Common myeloid progenitor, CD34-positive (primary cell): ENCODE measurements at regions not wholly inside any gene's neighbourhood (a gene's known extent, or its start where the extent isn't known, plus 50 kb on each side); places are given as distances from the start of the nearest gene placed in this dataset.

Experiments used
- CTCF ChIA-PET: fragments of 350-600 bp; sonication (Branson Sonifier 250); formaldehyde crosslinking; loops from one replicate; lab custom pipeline; 2021; ENCODE audit warnings: antibody characterized with exemption; lab: Charles Lee
- POLR2A ChIA-PET: fragments of 350-600 bp; sonication (Branson Sonifier 250); formaldehyde crosslinking; loops from one replicate; lab custom pipeline; 2021; ENCODE audit warnings: antibody characterized with exemption; lab: Charles Lee
- DNase-seq, 3 donors: peaks; one replicate each; pipeline versions ENCODE4 v3.0.0 to v3.0.0-alpha.2; 2013
- H3K27ac ChIP-seq, 2 experiments: 1 replicate in 1 of 2; 2 replicates in 1 of 2; pipeline ENCODE4 v1.7.0; 2013; ENCODE audit warnings: inconsistent platforms in 2 of 2, low read length in 2 of 2, mild to moderate bottlenecking in 2 of 2, low read depth in 1 of 2, moderate library complexity in 1 of 2; ENCODE audit not compliant: severe bottlenecking in 2 of 2, insufficient read depth in 1 of 2, poor library complexity in 1 of 2
- H3K27me3 ChIP-seq, 5 experiments: replicated peaks in 2 of 5; 1 replicate in 3 of 5; 2 replicates in 2 of 5; pipeline versions ENCODE4 v1.6.1 to v1.7.0; 2013; ENCODE audit warnings: low read length in 4 of 5, mild to moderate bottlenecking in 2 of 5, moderate library complexity in 2 of 5, inconsistent platforms in 1 of 5; ENCODE audit not compliant: insufficient read depth in 5 of 5, control insufficient read depth in 4 of 5
- H3K36me3 ChIP-seq, 4 experiments: 1 replicate in 2 of 4; 2 replicates in 2 of 4; pipeline versions ENCODE4 v1.6.1 to v1.7.0; 2013; ENCODE audit warnings: low read length in 3 of 4, control low read depth in 1 of 4, mild to moderate bottlenecking in 1 of 4; ENCODE audit not compliant: control insufficient read depth in 4 of 4, insufficient read depth in 4 of 4
- H3K4me1 ChIP-seq, 4 experiments: 1 replicate in 3 of 4; 2 replicates in 1 of 4; pipeline versions ENCODE4 v1.6.1 to v1.7.1; 2013; ENCODE audit warnings: low read length in 3 of 4, mild to moderate bottlenecking in 3 of 4, control low read depth in 1 of 4, inconsistent platforms in 1 of 4, moderate library complexity in 1 of 4; ENCODE audit not compliant: control insufficient read depth in 4 of 4, insufficient read depth in 4 of 4; ENCODE audit errors: control extremely low read depth in 1 of 4
- H3K4me3 ChIP-seq, 7 experiments: 1 replicate in 4 of 7; 2 replicates in 3 of 7; pipeline versions ENCODE4 v1.5.1 to v1.7.0; 2013; ENCODE audit warnings: mild to moderate bottlenecking in 7 of 7, low read length in 6 of 7, moderate library complexity in 6 of 7, inconsistent platforms in 2 of 7, low read depth in 2 of 7, control low read depth in 1 of 7; ENCODE audit not compliant: insufficient read depth in 4 of 7, control insufficient read depth in 1 of 7; ENCODE audit errors: extremely low read depth in 1 of 7
- H3K9me3 ChIP-seq, 5 experiments: 1 replicate in 4 of 5; 2 replicates in 1 of 5; pipeline versions ENCODE4 v1.6.1 to v1.7.1; 2013; ENCODE audit warnings: low read length in 4 of 5, mild to moderate bottlenecking in 2 of 5, inconsistent platforms in 1 of 5, low read depth in 1 of 5, moderate library complexity in 1 of 5; ENCODE audit not compliant: control insufficient read depth in 4 of 5, insufficient read depth in 2 of 5; ENCODE audit errors: control extremely low read depth in 1 of 5
- WGBS: methylation state at CpG from one replicate; pipeline ENCODE4 v1.1.5; 2013; ENCODE audit not compliant: insufficient coverage; 5-methylcytosine and 5-hydroxymethylcytosine counted together

DNA sequence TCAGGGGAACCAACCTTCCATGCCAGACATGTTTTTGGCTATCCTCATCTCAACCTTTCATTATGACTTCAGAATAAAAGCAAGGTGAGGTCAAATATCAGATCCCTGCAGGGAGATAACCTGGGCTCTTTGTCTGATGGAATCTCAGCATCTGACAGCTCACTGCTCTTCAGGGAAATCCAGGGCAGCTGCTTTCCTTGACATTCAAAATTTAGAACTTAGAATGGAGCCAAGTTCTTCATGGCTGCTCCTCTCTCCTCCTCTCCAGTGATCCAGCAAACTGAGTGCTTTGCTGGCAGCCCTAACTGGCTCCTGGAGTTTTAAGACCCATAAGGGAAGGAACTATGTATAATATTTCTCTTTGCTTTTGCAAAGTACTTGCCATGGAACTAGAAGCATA, 716.3 kb downstream of the TSN start:
- CTCF ChIA-PET: no interaction called here
- H3K4me3 ChIP-seq: no peak overlapping the region
- no peaks in the 10 kb centered on the region for H3K36me3 ChIP-seq
- POLR2A ChIA-PET: no interaction called here
- no peaks in the 10 kb centered on the region for H3K9me3 ChIP-seq
- H3K27ac ChIP-seq: no peak overlapping the region
- no peaks in the 10 kb centered on the region for H3K4me1 ChIP-seq
- DNase-seq: no peak
- H3K27me3 ChIP-seq: peaks cover 0 to 2% (median 0%) of the 10 kb centered on the region in 5 experiments

DNA sequence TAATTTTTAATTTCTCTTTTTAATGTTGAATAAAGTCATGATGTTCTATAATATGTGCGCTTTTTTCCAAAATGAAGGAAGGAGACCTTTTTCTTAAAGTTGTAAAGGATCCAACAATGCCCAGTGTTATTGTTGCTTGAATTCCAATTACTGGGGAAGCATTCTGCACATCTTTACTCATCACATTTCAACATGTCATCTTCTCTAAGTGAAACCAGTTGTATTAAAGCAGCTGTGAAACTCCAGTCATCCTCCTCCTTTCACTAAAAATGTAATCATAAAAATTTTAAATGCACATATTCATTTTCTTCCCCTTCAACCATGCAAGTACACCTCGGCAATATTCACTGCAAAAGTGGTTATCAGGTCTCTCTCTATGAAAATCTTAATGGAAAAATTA, 722.7 kb downstream of the TSN start:
- no peak overlapping the region for H3K27ac ChIP-seq
- no peaks in the 10 kb centered on the region for H3K9me3 ChIP-seq
- no peak overlapping the region for H3K4me3 ChIP-seq
- no CpG with 5 or more reads among the region's 2 CpGs for WGBS
- ChIA-PET POLR2A (interaction anchor here (0.6 kb wide), 1 partner anchor 13 kb away, joined by 3 read pairs; no protein-coding TSS in a partner anchor), CTCF (no interaction called here)
- no peaks in the 10 kb centered on the region for H3K4me1 ChIP-seq
- peaks cover 0 to 2% (median 0%) of the 10 kb centered on the region in 5 experiments for H3K27me3 ChIP-seq
- no peaks in the 10 kb centered on the region for H3K36me3 ChIP-seq
- no peak for DNase-seq

DNA sequence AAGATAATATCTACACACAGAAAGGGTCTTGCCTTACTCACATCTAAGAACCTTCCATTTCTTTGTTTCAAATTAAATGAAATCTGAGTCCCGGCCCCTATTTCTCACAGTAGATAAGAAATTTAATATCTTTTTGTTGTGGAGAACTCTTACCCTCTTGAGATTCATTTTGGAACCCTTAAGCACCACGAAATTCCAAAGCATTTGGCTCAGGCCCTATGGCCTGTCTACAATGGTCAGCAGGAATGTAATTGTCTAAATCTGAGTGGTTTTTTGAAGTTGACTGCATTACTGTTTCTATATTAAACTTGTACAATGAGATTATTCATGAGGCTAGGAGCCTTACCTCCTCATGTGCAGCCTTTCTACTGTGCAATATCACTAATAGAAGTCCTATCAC, 723.3 kb downstream of the TSN start:
- DNase-seq: no peak
- no peaks in the 10 kb centered on the region for H3K4me1 ChIP-seq
- H3K27me3 ChIP-seq: no peaks in the 10 kb centered on the region
- no peaks in the 10 kb centered on the region for H3K36me3 ChIP-seq
- H3K27ac ChIP-seq: no peak overlapping the region
- no peak overlapping the region for H3K4me3 ChIP-seq
- 100% methylated on average over 1 of the region's 2 CpGs for WGBS
- ChIA-PET POLR2A (no interaction called here), CTCF (no interaction called here)
- no peaks in the 10 kb centered on the region for H3K9me3 ChIP-seq

DNA sequence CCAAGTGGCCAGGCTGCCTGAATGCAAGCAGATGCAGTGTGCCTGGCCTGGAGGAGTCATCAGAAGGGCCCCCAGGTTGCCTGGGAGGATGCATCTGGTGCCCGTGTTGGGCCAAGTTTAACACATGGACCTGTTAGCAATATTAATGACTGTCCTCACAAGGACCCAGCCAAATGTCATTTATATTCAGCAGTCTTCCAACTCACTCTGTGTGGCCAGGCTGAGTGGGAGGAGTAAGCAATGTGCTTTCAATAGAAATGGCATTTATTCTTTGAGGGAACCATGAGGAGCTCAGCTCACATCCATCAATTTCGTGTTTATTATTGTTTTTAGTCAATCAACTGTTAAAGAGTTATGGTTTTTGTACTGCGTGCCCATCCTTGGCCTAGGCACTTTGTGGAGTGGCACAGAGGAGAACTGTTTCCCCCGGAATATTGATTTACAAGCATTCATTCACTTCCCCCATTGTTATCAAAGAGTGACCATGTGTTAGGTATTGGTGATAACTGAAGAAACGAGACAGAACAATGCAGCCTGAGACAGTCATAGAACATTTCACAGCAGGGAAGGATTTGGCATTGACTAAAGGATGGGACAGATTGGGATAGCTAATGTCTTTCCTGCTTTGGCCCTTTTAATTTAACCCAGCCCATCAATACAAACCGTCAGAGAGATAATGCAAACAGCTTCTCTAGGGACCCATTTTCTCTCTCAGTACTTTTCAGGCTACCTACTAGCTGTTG, 725.2 kb downstream of the TSN start:
- H3K9me3 ChIP-seq: no peaks in the 10 kb centered on the region
- no peak overlapping the region for H3K27ac ChIP-seq
- no peaks in the 10 kb centered on the region for H3K36me3 ChIP-seq

DNA sequence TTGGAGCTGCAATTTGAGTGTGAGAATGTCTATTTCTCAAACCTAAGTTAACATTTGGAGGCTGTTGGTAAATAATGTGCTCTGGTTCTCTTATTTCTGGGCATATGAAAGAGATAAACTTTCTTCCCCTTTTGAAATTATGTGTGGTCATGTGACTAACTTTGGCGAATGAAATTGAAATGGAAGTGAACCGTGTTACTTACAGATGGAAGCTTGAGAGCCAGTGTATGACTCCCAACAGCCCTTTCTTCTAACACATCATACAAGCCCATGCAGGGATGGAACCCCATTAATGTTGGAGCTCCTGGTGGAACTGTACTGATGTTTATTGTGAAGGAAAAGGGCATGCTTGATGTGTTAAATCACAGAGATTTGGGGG, 725.8 kb downstream of the TSN start:
- no peaks in the 10 kb centered on the region for H3K27me3 ChIP-seq
- H3K27ac ChIP-seq: no peak overlapping the region
- H3K4me1 ChIP-seq: no peaks in the 10 kb centered on the region
- H3K36me3 ChIP-seq: no peaks in the 10 kb centered on the region
- H3K9me3 ChIP-seq: no peaks in the 10 kb centered on the region
- no peak overlapping the region for H3K4me3 ChIP-seq
- no peak for DNase-seq
- ChIA-PET CTCF (no interaction called here), POLR2A (no interaction called here)
- WGBS: no CpG with 5 or more reads among the region's 2 CpGs

More for the DNA sequence above, 725.2 kb downstream of the TSN start:
- POLR2A ChIA-PET: no interaction called here
- no peak for DNase-seq
- Histone ChIP-seq H3K4me3 (no peak overlapping the region), H3K27me3 (no peaks in the 10 kb centered on the region), H3K4me1 (no peaks in the 10 kb centered on the region)
- 100% methylated on average over 2 of the region's 6 CpGs for WGBS
- CTCF ChIA-PET: no interaction called here

DNA sequence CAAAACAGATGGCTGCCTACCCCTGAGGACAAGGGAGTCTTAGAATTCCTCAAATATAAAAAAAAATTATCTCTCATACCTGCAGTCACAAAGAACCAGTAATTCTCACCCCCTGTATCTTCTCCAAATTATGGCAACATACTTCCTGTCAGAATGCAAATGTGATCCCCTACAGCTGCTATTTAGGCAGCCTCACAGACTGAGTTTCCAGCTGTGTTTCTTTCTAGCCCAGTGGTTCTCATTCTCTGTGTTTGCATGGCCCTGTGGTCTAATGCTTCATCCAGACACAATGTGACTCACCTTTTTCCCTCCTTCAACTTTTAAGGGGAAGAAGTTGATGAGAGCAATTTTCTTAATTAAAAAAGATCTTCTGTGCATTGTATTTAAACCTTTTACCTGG, 726.3 kb downstream of the TSN start:
- Histone ChIP-seq H3K27me3 (no peaks in the 10 kb centered on the region), H3K4me3 (no peak overlapping the region), H3K4me1 (no peaks in the 10 kb centered on the region), H3K36me3 (no peaks in the 10 kb centered on the region), H3K27ac (no peak overlapping the region), H3K9me3 (no peaks in the 10 kb centered on the region)
- no peak for DNase-seq
- ChIA-PET POLR2A (no interaction called here), CTCF (no interaction called here)

DNA sequence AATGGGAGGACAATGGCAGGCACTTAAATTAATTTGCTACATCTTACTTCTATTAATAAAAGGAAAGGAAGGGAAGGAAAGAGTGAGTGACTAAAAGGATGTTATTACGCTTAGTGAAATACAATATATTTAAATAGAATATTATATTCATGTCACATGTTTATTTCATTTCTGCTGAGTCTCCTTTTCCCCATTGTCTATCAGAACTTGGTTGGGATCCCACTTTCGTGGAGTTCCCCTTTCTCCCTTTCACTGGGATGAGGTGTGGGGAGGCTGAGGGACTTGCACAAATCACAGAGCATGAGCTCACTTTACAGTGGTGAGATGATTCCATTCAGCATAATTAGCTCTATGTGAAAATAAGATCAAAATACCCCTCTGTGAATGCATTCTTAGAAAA, 730.6 kb downstream of the TSN start:
- no peaks in the 10 kb centered on the region for H3K9me3 ChIP-seq
- ChIA-PET CTCF (no interaction called here), POLR2A (no interaction called here)
- H3K27ac ChIP-seq: no peak overlapping the region
- H3K4me1 ChIP-seq: no peaks in the 10 kb centered on the region
- H3K36me3 ChIP-seq: no peaks in the 10 kb centered on the region
- DNase-seq: no peak
- H3K27me3 ChIP-seq: no peaks in the 10 kb centered on the region
- no peak overlapping the region for H3K4me3 ChIP-seq
- no CpG with 5 or more reads among the region's 2 CpGs for WGBS
